BLaER1 (cell line): ENCODE measurements at regions not wholly inside any gene's neighbourhood (a gene's known extent, or its start where the extent isn't known, plus 50 kb on each side); places are given as distances from the start of the nearest gene placed in this dataset.

Experiments
- H3K27ac ChIP-seq: shearing (Covaris generic); formaldehyde crosslinking; 2 replicates; pipeline ENCODE4 v1.8.1; 2022
- H3K27me3 ChIP-seq: shearing (Covaris generic); formaldehyde crosslinking; 2 replicates; pipeline ENCODE4 v1.8.1; 2022
- H3K36me3 ChIP-seq: shearing (Covaris generic); formaldehyde crosslinking; 2 replicates; pipeline ENCODE4 v1.8.1; 2022
- H3K4me1 ChIP-seq: shearing (Covaris generic); formaldehyde crosslinking; 2 replicates; pipeline ENCODE4 v1.8.1; 2022
- H3K4me2 ChIP-seq: shearing (Covaris generic); formaldehyde crosslinking; 2 replicates; pipeline ENCODE4 v1.8.1; 2022
- H3K4me3 ChIP-seq: shearing (Covaris generic); formaldehyde crosslinking; 2 replicates; pipeline ENCODE4 v1.8.1; 2022
- H3K9ac ChIP-seq: shearing (Covaris generic); formaldehyde crosslinking; 2 replicates; pipeline ENCODE4 v1.8.1; 2022
- H3K9me3 ChIP-seq: shearing (Covaris generic); formaldehyde crosslinking; 2 replicates; pipeline ENCODE4 v1.8.1; 2022
- H4K20me1 ChIP-seq: shearing (Covaris generic); formaldehyde crosslinking; 2 replicates; pipeline ENCODE4 v1.8.1; 2022
- Cebpa-rat ChIP-seq: shearing (Covaris generic); IDR thresholded peaks from 2 replicates; pipeline ENCODE4 v1.8.1; 2022

DNA sequence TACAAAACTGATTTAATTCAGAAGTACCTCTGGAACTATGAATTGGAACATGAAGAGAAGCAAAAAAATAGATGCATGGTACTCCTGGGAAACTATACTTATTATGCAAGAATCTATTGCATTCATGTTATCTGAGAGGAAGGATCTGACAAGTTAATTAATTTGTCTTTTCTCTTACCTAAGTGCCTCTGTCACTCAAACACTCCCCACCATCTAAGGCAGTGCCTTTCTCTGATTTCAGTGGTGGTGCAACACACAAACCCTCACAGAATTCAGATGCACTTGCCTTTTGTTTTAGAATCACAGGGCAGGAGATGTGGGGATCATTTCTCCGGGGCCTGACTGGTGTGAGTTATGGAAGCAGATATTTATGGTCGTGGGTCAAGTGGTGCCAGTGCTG, 52.5 kb upstream of the C9orf72 start:
- Histone ChIP-seq H3K27me3 (no peaks in the 10 kb centered on the region), H3K4me1 (peaks cover 33% of the 10 kb centered on the region), H3K27ac (no peak overlapping the region), H3K4me3 (no peak overlapping the region), H3K9ac (no peak overlapping the region), H3K36me3 (no peaks in the 10 kb centered on the region), H3K4me2 (no peak overlapping the region), H3K9me3 (no peaks in the 10 kb centered on the region), H4K20me1 (no peaks in the 10 kb centered on the region)
- no peak for TF ChIP-seq Cebpa-rat

DNA sequence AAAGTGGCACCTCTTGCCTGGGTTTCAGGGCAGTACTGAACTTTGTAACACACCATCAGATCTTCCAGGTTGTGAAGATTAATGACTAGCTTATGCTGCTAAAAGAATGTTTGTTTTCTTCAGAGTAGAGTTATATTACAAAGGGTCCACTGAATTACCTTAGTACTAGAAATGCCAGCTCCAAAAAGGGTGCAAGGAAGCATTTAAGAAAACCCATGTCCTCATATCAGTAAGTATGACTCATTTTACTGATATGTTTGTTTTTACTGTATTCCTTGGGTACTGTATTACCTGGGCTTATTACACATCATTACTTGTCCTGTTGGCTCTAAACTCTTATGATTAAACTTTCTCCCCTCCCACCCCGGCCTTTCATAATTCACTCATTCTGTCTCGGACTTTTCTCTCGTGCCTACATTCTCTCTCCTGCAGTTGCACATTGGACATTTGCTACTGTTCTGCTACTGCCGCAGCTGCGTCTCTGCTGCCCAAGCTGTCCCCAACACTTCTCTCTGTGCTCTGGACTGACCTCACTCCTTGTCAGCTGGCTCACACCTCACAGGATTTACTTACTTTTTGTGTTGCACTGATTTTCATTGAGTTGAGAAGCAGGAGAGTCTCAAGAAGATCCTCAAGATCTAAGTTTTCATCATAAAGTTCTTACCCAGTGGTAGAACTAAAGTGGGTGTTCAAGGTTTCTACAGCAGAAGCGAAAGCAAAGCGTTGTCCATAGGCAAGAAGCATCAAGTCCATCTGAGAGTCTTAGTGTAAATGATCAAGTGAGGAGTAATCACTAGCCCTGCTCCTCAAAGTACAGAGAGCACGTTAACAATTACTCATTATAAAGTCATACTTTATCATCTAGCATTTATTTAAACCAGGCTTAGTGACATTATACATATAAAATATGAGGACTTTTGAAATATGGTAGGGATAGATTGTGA, 53.2 kb upstream of the C9orf72 start:
- Histone ChIP-seq H3K27me3 (no peaks in the 10 kb centered on the region), H3K4me3 (no peak overlapping the region), H3K36me3 (no peaks in the 10 kb centered on the region), H4K20me1 (no peaks in the 10 kb centered on the region), H3K9me3 (no peaks in the 10 kb centered on the region), H3K9ac (no peak overlapping the region), H3K27ac (no peak overlapping the region), H3K4me2 (no peak overlapping the region), H3K4me1 (peaks cover 33% of the 10 kb centered on the region)
- TF ChIP-seq Cebpa-rat = no peak

DNA sequence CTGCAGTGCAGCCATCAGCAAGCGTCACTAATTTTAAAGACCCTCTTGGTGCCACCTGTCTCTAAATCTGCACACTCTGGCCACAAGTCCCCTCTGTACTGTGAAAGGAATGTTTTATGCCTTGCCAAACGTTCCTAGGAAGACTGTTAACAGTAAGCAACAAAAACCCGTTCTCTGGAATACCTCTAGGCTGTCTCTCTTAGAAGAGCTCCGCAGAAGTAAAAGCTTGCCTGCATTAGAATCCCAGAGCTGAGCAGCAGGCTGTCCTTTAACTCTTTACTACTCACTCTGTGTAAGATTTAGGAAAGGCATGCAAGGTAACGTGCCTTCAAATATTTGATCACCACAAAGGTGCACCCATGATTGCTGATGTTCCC, 53.9 kb upstream of the C9orf72 start:
- no peak overlapping the region for H3K4me3 ChIP-seq
- no peaks in the 10 kb centered on the region for H4K20me1 ChIP-seq
- no peaks in the 10 kb centered on the region for H3K9me3 ChIP-seq
- TF ChIP-seq Cebpa-rat = no peak
- no peak overlapping the region for H3K4me2 ChIP-seq
- H3K27ac ChIP-seq = no peak overlapping the region
- H3K36me3 ChIP-seq = no peaks in the 10 kb centered on the region
- H3K27me3 ChIP-seq = no peaks in the 10 kb centered on the region
- H3K9ac ChIP-seq = no peak overlapping the region
- H3K4me1 ChIP-seq = peaks cover 33% of the 10 kb centered on the region

DNA sequence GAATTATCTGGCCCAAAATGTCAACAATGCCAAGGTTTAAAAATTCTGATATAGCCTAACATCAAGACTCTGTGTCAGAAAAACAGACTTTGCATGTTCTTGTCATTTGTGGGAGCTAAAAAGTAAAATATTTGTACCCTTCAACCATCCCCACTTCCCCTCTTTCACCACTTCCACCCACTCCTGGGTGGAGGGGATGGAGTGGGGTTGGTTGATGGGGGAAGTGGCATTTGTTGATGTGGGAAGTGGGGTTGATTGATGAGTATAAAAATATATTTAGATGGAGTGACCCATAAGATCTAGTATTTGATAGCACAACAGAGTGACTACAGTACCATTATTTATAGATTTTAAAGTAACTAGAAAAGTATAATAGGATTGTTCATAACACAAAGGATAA, 55.0 kb upstream of the C9orf72 start:
- Histone ChIP-seq H3K27me3 (no peaks in the 10 kb centered on the region), H3K4me3 (no peak overlapping the region), H3K9ac (no peak overlapping the region), H3K27ac (peak overlapping the region; percentile 43; the same call in 1 of the 2 replicates), H3K9me3 (no peaks in the 10 kb centered on the region), H4K20me1 (no peaks in the 10 kb centered on the region), H3K4me1 (peaks cover 25% of the 10 kb centered on the region), H3K36me3 (no peaks in the 10 kb centered on the region), H3K4me2 (peak overlapping the region; percentile 72)
- TF ChIP-seq Cebpa-rat = no peak

DNA sequence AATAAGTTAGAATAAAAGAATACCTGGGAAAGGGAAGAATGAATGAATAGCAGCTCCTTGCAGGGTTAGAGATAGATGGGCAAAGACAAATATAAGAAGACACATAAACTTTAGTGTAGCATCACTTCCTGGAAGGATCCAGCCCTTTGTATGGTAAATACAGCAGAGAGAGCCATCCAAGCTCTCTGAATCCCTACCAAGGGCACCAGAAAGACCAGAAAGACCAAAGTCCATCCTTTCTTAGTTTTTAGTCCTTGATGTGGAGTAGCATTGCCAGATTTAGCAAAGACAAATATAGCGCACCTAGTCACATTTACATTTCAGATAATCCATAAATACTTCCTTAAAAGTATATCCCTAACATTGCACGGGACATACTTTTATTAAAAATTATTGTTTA, 56.1 kb upstream of the C9orf72 start:
- Histone ChIP-seq H3K4me1 (peaks cover 35% of the 10 kb centered on the region), H3K4me2 (peak overlapping the region; percentile 72), H3K36me3 (no peaks in the 10 kb centered on the region), H3K27me3 (no peaks in the 10 kb centered on the region), H3K27ac (no peak overlapping the region), H4K20me1 (no peaks in the 10 kb centered on the region), H3K9me3 (no peaks in the 10 kb centered on the region), H3K9ac (no peak overlapping the region), H3K4me3 (no peak overlapping the region)
- TF ChIP-seq Cebpa-rat = no peak

DNA sequence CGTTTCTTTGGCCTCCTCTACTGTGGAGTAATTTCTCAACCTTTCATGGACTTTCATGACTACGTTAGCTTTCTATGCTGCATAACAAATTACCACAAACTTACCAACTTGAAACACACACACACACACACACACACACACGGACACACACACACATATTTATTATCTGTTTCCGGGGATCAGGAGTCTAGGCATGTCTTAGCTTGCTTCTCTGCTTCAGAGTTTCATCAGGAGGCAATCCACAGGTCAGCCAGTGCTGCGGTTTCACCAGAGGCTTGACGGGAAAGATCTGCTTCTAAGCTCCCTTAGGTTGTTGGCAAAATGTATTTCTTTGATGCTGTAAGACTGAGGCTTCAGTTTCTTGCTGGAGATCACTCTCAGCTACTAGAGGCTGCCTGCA, 59.0 kb upstream of the C9orf72 start:
- H3K9ac ChIP-seq = no peak overlapping the region
- H3K4me1 ChIP-seq = peaks cover 45% of the 10 kb centered on the region
- H3K27me3 ChIP-seq = no peaks in the 10 kb centered on the region
- H3K27ac ChIP-seq = no peak overlapping the region
- H3K4me2 ChIP-seq = no peak overlapping the region
- H3K4me3 ChIP-seq = no peak overlapping the region
- no peaks in the 10 kb centered on the region for H3K9me3 ChIP-seq
- H4K20me1 ChIP-seq = no peaks in the 10 kb centered on the region
- TF ChIP-seq Cebpa-rat = no peak
- no peaks in the 10 kb centered on the region for H3K36me3 ChIP-seq

DNA sequence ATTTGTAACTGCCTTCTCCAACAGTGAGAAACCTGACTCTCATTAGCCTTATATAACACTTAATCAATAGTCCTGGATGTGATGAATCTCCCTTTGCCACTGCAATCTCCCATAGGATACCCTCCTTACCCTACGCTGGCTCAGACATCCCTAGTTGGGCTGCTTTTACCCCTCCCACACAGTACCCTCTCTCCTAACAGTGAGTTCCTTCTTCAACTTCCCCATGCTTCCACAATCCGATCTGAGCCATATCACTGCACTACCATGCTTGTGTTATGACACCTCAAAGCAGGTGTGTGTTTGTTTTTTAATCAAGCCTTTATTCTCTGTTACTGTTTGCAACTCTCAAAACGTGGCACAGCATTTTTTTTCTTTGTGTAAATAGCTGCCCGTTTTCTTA, 60.5 kb upstream of the C9orf72 start:
- no peaks in the 10 kb centered on the region for H3K27me3 ChIP-seq
- no peak overlapping the region for H3K4me3 ChIP-seq
- peaks cover 33% of the 10 kb centered on the region for H3K4me1 ChIP-seq
- H4K20me1 ChIP-seq = no peaks in the 10 kb centered on the region
- no peak overlapping the region for H3K9ac ChIP-seq
- no peaks in the 10 kb centered on the region for H3K9me3 ChIP-seq
- H3K4me2 ChIP-seq = no peak overlapping the region; the same call in 1 of the 2 replicates
- no peak overlapping the region for H3K27ac ChIP-seq
- no peak for TF ChIP-seq Cebpa-rat
- no peaks in the 10 kb centered on the region for H3K36me3 ChIP-seq

DNA sequence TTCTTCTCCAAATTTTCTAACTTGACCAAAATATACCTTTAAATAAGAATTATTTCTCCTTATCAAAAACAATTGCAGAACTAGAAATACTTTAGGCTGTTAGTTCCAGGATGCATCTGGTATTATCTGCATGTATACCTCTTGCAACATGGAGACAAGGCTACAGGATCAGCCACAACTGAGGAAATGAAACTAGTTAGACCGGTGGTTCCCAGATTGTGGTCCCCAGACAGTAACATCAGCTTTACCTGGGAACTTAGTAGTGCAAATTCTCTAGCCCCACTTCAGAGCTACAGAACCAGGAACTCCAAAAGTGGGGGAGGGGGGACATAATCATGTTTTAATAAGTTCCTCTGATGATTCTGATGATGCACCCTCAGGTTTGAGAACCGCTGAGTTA, 61.6 kb upstream of the C9orf72 start:
- Histone ChIP-seq H3K4me2 (peak overlapping the region; percentile 52), H4K20me1 (no peaks in the 10 kb centered on the region), H3K4me3 (no peak overlapping the region), H3K27ac (peak overlapping the region; percentile 48), H3K27me3 (no peaks in the 10 kb centered on the region), H3K4me1 (peaks cover 21% of the 10 kb centered on the region), H3K36me3 (no peaks in the 10 kb centered on the region), H3K9ac (no peak overlapping the region), H3K9me3 (no peaks in the 10 kb centered on the region)
- TF ChIP-seq Cebpa-rat = no peak

DNA sequence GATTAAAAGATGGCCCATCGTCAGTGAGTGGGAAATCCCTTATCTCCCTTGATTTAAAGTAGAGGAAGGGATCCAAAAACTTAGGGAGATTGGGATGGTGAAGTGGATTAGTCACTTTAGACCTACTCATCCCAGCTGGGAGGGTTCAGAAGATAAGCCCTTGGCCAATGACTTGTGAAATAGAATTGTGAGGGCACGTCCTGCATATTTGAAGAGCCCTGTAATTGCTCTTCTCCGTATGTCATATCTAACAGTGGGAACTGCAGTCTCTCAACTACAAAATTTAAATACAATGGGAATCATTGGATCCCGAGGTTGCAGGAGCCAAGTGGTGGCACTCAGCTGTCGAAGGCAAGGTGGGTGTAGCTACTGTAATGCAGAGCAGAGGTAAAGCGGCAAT, 65.4 kb upstream of the C9orf72 start:
- H3K4me1 ChIP-seq = peaks cover 17% of the 10 kb centered on the region
- H3K9ac ChIP-seq = no peak overlapping the region
- H3K4me2 ChIP-seq = no peak overlapping the region
- H4K20me1 ChIP-seq = no peaks in the 10 kb centered on the region
- no peak overlapping the region for H3K27ac ChIP-seq
- no peaks in the 10 kb centered on the region for H3K27me3 ChIP-seq
- no peaks in the 10 kb centered on the region for H3K9me3 ChIP-seq
- TF ChIP-seq Cebpa-rat = no peak
- no peaks in the 10 kb centered on the region for H3K36me3 ChIP-seq
- H3K4me3 ChIP-seq = no peak overlapping the region

DNA sequence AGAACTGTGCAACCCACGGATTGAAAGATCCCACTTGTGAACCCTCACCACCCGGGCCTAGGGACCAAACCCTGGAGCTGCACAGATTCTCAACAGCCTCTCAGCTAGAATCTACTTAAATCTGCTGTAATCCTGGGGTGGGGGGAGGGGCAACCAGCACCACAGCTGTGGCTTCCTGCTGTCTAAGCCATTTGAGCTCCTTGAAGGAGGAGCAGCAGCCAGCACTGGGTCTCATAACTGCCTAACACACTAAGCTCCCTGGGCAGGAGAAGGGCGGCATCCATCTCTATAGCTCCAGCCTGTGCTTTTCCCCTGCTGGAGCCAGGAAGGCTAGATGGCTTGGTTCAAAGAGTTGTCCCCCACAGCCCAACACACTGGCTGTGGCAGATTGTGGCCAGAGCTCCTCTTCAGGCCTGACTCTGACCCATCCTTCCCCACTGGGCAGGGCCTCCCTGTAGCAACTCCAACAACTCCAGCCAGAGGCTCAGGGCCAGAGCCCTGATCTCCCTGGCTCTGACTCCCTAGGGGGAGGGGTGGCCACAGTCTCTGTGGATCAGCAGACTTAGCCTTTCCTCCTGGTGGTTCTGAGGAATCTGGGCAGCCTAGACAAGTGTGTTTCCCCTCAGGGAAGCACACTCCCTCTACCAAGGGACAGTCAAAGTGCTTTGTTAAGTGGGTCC, 72.0 kb upstream of the C9orf72 start:
- TF ChIP-seq Cebpa-rat = no peak
- Histone ChIP-seq H3K4me2 (peak overlapping the region; percentile 65), H3K27ac (peak overlapping the region; percentile 77), H3K27me3 (no peaks in the 10 kb centered on the region), H4K20me1 (no peaks in the 10 kb centered on the region), H3K4me3 (no peak overlapping the region), H3K9ac (no peak overlapping the region), H3K36me3 (no peaks in the 10 kb centered on the region), H3K9me3 (no peaks in the 10 kb centered on the region), H3K4me1 (peaks cover 20% of the 10 kb centered on the region)
